ENCODE measurements at regions not wholly inside any gene's neighbourhood (a gene's known extent, or its start where the extent isn't known, plus 50 kb on each side); places are given as distances from the start of the nearest gene placed in this dataset.
A peak's percentile ranks its signal among the peaks of the same experiment; 100 is the strongest.

DNA sequence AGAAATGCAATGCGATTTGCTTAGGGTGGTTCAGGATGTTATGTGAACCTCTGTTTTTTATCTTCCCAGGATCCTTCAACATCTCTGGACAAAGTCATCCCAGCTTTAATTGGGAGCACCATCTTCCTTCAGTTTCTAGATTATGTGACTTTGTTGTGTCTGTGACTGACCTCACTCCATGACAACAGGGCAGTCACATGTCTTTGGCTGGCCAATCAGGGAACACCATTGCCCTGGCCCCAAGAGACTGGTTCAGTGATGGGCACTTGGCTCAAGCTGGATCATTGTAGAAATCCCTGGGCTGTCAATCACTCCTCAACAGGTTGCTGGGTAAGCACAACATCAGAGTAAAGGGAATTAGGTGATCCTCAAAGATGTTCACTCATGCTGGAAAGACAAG lies 499.7 kb downstream of the XYLT1 start:
- H3F3A ChIP-seq (ENCODE audit: low read depth) = no peaks in the 10 kb centered on the region
- no peaks in the 10 kb centered on the region for H3K27me3 Mint-ChIP-seq (ENCODE audit: insufficient read depth, low read depth)

DNA sequence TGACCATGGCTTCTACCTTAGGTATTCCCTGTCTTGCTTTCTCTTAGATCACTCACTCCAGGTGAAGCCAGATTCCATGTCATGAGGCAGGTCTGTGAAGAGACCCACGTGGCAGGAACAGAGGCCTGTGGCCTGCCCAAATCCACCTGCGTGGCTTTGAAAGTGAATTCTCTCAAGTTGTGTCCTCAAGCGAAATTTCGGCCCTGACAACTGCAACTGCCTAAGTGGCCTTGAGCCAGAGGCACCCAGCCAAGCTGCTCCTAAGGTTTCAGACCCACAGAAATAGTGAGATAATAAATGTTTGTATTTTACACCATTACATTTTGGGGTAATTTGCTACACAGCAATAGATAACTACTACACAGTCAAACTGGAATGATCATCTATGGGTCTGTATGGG lies 497.9 kb downstream of the XYLT1 start:
- no peaks in the 10 kb centered on the region for H3K36me3 Mint-ChIP-seq
- no peak overlapping the region for H3K9ac ChIP-seq
- no peaks in the 10 kb centered on the region for H4K20me1 ChIP-seq (ENCODE audit: low read depth)
- H3K4me1 Mint-ChIP-seq = peaks cover 13% of the 10 kb centered on the region
- TF ChIP-seq EZH2 (IDR thresholded peaks at IDR 0.05) (no peak), EZH2phosphoT487 (IDR thresholded peaks at IDR 0.05) (no peak)
- TF ChIP-seq, protein P1, sequence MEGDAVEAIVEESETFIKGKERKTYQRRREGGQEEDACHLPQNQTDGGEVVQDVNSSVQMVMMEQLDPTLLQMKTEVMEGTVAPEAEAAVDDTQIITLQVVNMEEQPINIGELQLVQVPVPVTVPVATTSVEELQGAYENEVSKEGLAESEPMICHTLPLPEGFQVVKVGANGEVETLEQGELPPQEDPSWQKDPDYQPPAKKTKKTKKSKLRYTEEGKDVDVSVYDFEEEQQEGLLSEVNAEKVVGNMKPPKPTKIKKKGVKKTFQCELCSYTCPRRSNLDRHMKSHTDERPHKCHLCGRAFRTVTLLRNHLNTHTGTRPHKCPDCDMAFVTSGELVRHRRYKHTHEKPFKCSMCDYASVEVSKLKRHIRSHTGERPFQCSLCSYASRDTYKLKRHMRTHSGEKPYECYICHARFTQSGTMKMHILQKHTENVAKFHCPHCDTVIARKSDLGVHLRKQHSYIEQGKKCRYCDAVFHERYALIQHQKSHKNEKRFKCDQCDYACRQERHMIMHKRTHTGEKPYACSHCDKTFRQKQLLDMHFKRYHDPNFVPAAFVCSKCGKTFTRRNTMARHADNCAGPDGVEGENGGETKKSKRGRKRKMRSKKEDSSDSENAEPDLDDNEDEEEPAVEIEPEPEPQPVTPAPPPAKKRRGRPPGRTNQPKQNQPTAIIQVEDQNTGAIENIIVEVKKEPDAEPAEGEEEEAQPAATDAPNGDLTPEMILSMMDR (IDR thresholded peaks at IDR 0.05) = no peak
- no peak overlapping the region for H3K4me3 Mint-ChIP-seq
- H3K4me1 ChIP-seq = peaks cover 6% of the 10 kb centered on the region
- H2AFZ ChIP-seq (replicated peaks) = no peak overlapping the region
- H3K4me2 ChIP-seq = no peak overlapping the region
- H3K9me3 ChIP-seq (ENCODE audit: low read depth) = no peaks in the 10 kb centered on the region
- DNase-seq (ENCODE audit: low spot score) = no peak
- peaks cover 2% of the 10 kb centered on the region for H3K27me3 Mint-ChIP-seq (ENCODE audit: insufficient read depth, low read depth)
- no peaks in the 10 kb centered on the region for H3F3A ChIP-seq (ENCODE audit: low read depth)
- H3K79me2 ChIP-seq (ENCODE audit: low read depth) = no peaks in the 10 kb centered on the region
- H3K4me3 ChIP-seq = no peak overlapping the region
- H3K27me3 ChIP-seq = no peaks in the 10 kb centered on the region
- peaks cover 7% of the 10 kb centered on the region for H3K9me3 Mint-ChIP-seq
- no peak overlapping the region for H3K27ac ChIP-seq
- no peaks in the 10 kb centered on the region for H3K36me3 ChIP-seq
- H3K27ac Mint-ChIP-seq = no peak overlapping the region

More for the DNA sequence above, 499.7 kb downstream of the XYLT1 start:
- no peak overlapping the region for H3K4me2 ChIP-seq
- H3K27ac ChIP-seq = no peak overlapping the region
- Mint-ChIP-seq H3K27ac (no peak overlapping the region), H3K9me3 (peaks cover 7% of the 10 kb centered on the region), H3K36me3 (no peaks in the 10 kb centered on the region), H3K4me1 (peaks cover 13% of the 10 kb centered on the region), H3K4me3 (no peak overlapping the region)
- H3K27me3 ChIP-seq = no peaks in the 10 kb centered on the region
- no peaks in the 10 kb centered on the region for H3K36me3 ChIP-seq
- no peak overlapping the region for H2AFZ ChIP-seq (replicated peaks)
- TF ChIP-seq EZH2 (IDR thresholded peaks at IDR 0.05) (no peak), EZH2phosphoT487 (IDR thresholded peaks at IDR 0.05) (no peak)
- TF ChIP-seq, protein P1 (IDR thresholded peaks at IDR 0.05) = no peak
- no peak overlapping the region for H3K9ac ChIP-seq
- no peaks in the 10 kb centered on the region for H3K9me3 ChIP-seq (ENCODE audit: low read depth)
- peaks cover 6% of the 10 kb centered on the region for H3K4me1 ChIP-seq
- H3K4me3 ChIP-seq = no peak overlapping the region
- no peak for DNase-seq (ENCODE audit: low spot score)
- no peaks in the 10 kb centered on the region for H3K79me2 ChIP-seq (ENCODE audit: low read depth)
- H4K20me1 ChIP-seq (ENCODE audit: low read depth) = no peaks in the 10 kb centered on the region

DNA sequence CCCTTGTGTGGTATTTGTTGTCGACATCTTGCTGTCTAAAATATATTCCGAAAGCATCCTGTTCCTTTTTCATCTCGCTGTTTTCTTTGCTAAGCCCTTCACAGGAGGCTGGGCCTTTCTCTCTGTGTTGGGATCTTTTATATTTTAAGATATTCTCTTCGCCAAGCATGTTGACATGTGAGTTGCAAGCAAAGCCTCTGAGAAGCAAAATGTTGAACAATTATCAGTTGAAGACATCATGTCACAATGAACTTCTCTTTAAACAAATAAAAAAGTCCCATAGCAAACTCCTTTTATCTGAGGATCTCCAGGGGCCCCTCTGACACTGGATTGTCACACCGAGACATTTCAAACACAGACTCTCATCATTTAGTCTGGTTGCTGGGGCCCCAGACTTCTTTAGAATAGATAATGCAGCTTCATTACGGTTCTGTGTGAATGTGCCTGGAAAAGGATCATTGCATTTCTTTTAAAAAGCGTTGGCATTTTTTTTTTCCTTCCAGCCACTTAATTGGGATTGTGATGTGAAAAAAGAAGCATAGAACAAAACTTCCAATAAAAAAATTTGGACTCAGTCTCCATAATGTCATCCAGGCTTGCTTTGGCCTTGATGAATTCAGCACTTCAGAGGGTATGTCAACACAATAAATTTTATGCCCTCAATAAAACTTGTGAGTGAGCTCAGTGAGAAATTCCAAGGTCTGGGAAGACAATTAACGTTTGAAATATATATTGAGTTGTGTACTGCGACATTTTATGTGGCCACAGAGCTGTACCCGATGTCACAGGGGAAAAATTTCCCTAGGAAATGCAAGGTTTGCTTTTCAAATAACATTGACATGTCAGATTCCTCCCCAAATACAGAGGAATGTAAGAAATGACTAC lies 496.8 kb downstream of the XYLT1 start:
- Mint-ChIP-seq H3K36me3 (no peaks in the 10 kb centered on the region), H3K27me3 (ENCODE audit: insufficient read depth, low read depth) (peaks cover 2% of the 10 kb centered on the region), H3K4me1 (peaks cover 13% of the 10 kb centered on the region), H3K9me3 (peaks cover 7% of the 10 kb centered on the region), H3K27ac (peak overlapping the region; percentile 53), H3K4me3 (no peak overlapping the region)
- no peaks in the 10 kb centered on the region for H4K20me1 ChIP-seq (ENCODE audit: low read depth)
- peaks cover 6% of the 10 kb centered on the region for H3K4me1 ChIP-seq
- no peak overlapping the region for H3K4me2 ChIP-seq
- H3K36me3 ChIP-seq = no peaks in the 10 kb centered on the region
- no peak overlapping the region for H3K27ac ChIP-seq
- H3K79me2 ChIP-seq (ENCODE audit: low read depth) = no peaks in the 10 kb centered on the region
- no peak overlapping the region for H2AFZ ChIP-seq (replicated peaks)
- no peak overlapping the region for H3K9ac ChIP-seq
- no peaks in the 10 kb centered on the region for H3F3A ChIP-seq (ENCODE audit: low read depth)
- no peak for DNase-seq (ENCODE audit: low spot score)
- no peak overlapping the region for H3K4me3 ChIP-seq
- no peaks in the 10 kb centered on the region for H3K27me3 ChIP-seq
- TF ChIP-seq EZH2phosphoT487 (IDR thresholded peaks at IDR 0.05) = no peak
- TF ChIP-seq EZH2 (IDR thresholded peaks at IDR 0.05) = no peak
- TF ChIP-seq, protein P1 (IDR thresholded peaks at IDR 0.05) = no peak
- no peaks in the 10 kb centered on the region for H3K9me3 ChIP-seq (ENCODE audit: low read depth)

Data from neural progenitor cell (in vitro differentiated cells).